ENCODE measurements at regions not wholly inside any gene's neighbourhood (a gene's known extent, or its start where the extent isn't known, plus 50 kb on each side); places are given as distances from the start of the nearest gene placed in this dataset.

DNA sequence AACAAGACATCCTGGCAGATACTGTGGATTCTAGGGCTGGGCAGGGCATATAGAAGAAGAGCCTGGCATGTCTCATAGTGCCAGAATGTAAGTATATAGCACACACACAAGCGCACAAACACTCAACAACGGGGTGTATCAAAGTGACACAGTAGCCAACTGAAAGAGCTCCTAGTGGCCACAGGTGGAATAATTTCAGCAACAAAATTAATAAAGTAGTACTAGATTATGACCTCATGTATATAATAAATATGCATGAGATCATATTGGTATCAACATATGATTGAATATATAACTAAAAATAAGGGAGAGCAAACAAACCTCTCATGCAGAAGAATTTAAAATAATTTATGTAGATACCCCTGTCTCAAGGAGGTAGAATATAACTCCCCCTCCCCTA lies 72.4 kb upstream of the CXCL12 start:
- TF ChIP-seq POLR2A (IDR thresholded peaks at IDR 0.05; ENCODE audit: low read depth, low read length) (no peak), SPI1 (IDR thresholded peaks at IDR 0.05; ENCODE audit: low read depth, low read length) (no peak), POLR2AphosphoS5 (IDR thresholded peaks at IDR 0.05; ENCODE audit: low read depth, low read length) (no peak), PAX5 (IDR thresholded peaks at IDR 0.05; ENCODE audit: insufficient read depth, low read length, severe bottlenecking) (no peak), TAF1 (IDR thresholded peaks at IDR 0.05; ENCODE audit: low read depth, low read length) (no peak), POU2F2 (IDR thresholded peaks at IDR 0.05; ENCODE audit: low read depth, low read length) (no peak)

Data from GM12891 (cell line).